Colonic mucosa (tissue), 4 donors: ENCODE measurements at regions not wholly inside any gene's neighbourhood (a gene's known extent, or its start where the extent isn't known, plus 50 kb on each side); places are given as distances from the start of the nearest gene placed in this dataset.

Source experiments
- DNase-seq: peaks from one replicate; pipeline ENCODE4 v3.0.0-alpha.2; 2020
- H3K27ac ChIP-seq: fragments of 200-600 bp; one replicate; pipeline ENCODE4 v1.8.0; 2021
- H3K27me3 ChIP-seq: fragments of 200-600 bp; one replicate; pipeline ENCODE4 v1.8.0; 2021
- H3K36me3 ChIP-seq: fragments of 200-600 bp; one replicate; pipeline ENCODE4 v1.8.0; 2021
- H3K4me1 ChIP-seq: fragments of 200-600 bp; one replicate; pipeline ENCODE4 v1.8.0; 2021; ENCODE audit warnings: mild to moderate bottlenecking
- H3K4me3 ChIP-seq: fragments of 200-600 bp; one replicate; pipeline ENCODE4 v1.8.0; 2021
- H3K9ac ChIP-seq, 2 donors: one replicate each; pipeline ENCODE4 v1.7.0; 2013; ENCODE audit warnings: control low read depth in 2 of 2, low read depth in 2 of 2, low read length in 2 of 2
- H3K9me3 ChIP-seq: fragments of 200-600 bp; one replicate; pipeline ENCODE4 v1.8.0; 2021
- CTCF ChIP-seq: fragments of 200-600 bp; IDR thresholded peaks from one replicate; pipeline ENCODE4 v1.8.0; 2022; ENCODE audit warnings: antibody characterized with exemption, mild to moderate bottlenecking
- intact Hi-C: fragments of 100-400 bp; cut with DNase I; formaldehyde crosslinking; loops from one replicate; pipeline ENCODE4 v1.14.1; 2022
- donor health status: healthy.
- donor health status: DM: no; HTN: no; CAD: no.
- donor health status: DM: no; HTN: no; CAD: no.

- H3K9me3 ChIP-seq, result no peaks in the 10 kb centered on the region
- no peak overlapping the region for H3K9ac ChIP-seq
- no peak for TF ChIP-seq CTCF
- no peak for DNase-seq
- H3K27me3 ChIP-seq, result no peaks in the 10 kb centered on the region
- no peaks in the 10 kb centered on the region for H3K4me1 ChIP-seq
- H3K36me3 ChIP-seq, result no peaks in the 10 kb centered on the region
- intact Hi-C loops, result loop anchor here (5.0 kb wide), 2 partner anchors 38 to 282 kb away; no protein-coding TSS in a partner anchor
- H3K4me3 ChIP-seq, result no peak overlapping the region
- H3K27ac ChIP-seq, result no peak overlapping the region
Observed at GRCh38 chr6:139659711-139660110, 285.3 kb upstream of the CITED2 start.

GRCh38 chr6:139659196-139659595 lies 284.7 kb upstream of the CITED2 start:
- intact Hi-C loops, result loop anchor here (5.0 kb wide), 2 partner anchors 38 to 282 kb away; no protein-coding TSS in a partner anchor
- Histone ChIP-seq H3K4me3 (no peak overlapping the region), H3K27ac (no peak overlapping the region), H3K27me3 (no peaks in the 10 kb centered on the region), H3K9ac (no peak overlapping the region), H3K4me1 (no peaks in the 10 kb centered on the region), H3K36me3 (no peaks in the 10 kb centered on the region), H3K9me3 (no peaks in the 10 kb centered on the region)
- no peak for TF ChIP-seq CTCF
- DNase-seq, result no peak

DNA sequence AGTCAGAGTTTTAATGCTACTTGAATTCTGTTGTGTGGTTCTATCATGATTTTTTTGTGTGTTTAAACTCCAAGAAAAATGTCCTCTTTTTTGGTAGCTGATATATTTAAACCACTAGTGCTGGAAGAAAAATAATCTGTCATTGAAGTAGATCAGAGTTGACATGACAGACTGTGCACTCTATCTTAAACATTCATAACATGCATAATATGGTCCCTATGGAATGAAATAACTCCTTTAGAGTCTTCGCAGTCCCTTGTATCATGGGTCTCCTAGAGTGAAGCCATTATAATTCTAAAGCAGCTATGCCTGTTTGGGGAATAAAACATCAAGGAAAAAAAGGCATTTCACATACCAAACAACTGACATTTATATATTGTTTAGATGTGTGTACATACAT lies 282.7 kb upstream of the CITED2 start:
- no peak for DNase-seq
- no peak overlapping the region for H3K27ac ChIP-seq
- no peaks in the 10 kb centered on the region for H3K36me3 ChIP-seq
- H3K27me3 ChIP-seq, result no peaks in the 10 kb centered on the region
- no peaks in the 10 kb centered on the region for H3K9me3 ChIP-seq
- no peak overlapping the region for H3K4me3 ChIP-seq
- TF ChIP-seq CTCF, result no peak
- no peak overlapping the region for H3K9ac ChIP-seq
- intact Hi-C loops, result loop anchor here (5.0 kb wide), 2 partner anchors 40 to 280 kb away; no protein-coding TSS in a partner anchor
- H3K4me1 ChIP-seq, result no peaks in the 10 kb centered on the region

- DNase-seq, result peak; percentile 90
Observed at GRCh38 chr6:139655783-139656705, 281.6 kb upstream of the CITED2 start.

More at GRCh38 chr6:139655783-139656705, 281.6 kb upstream of the CITED2 start:
- Histone ChIP-seq H3K9ac (peak overlapping the region in 1 of 2 donors; percentile 60), H3K27ac (peak overlapping the region; percentile 66), H3K36me3 (no peaks in the 10 kb centered on the region), H3K4me1 (no peaks in the 10 kb centered on the region), H3K4me3 (no peak overlapping the region), H3K9me3 (no peaks in the 10 kb centered on the region), H3K27me3 (no peaks in the 10 kb centered on the region)
- intact Hi-C loops, result loop anchor here (5.0 kb wide), 2 partner anchors 41 to 279 kb away; no protein-coding TSS in a partner anchor
- TF ChIP-seq CTCF, result no peak
